SK-N-SH treated with all-trans-retinoic acid at 6 μM for 48 hours (cell line): ENCODE measurements at regions not wholly inside any gene's neighbourhood (a gene's known extent, or its start where the extent isn't known, plus 50 kb on each side); places are given as distances from the start of the nearest gene placed in this dataset.

ENCODE experiments used
- ATAC-seq: fragments of 200-7000 bp; cut with Tn5 transposase; 3 replicates; pipeline ENCODE4 v1.9.1; 2020; ENCODE audit warnings: mild to moderate bottlenecking, moderate library complexity
- ARNTL ChIP-seq: fragments of 450-650 bp; formaldehyde crosslinking; IDR thresholded peaks from 2 replicates; pipeline ENCODE4 v1.5.0; 2020; ENCODE audit warnings: low read depth, mild to moderate bottlenecking, moderate library complexity, borderline replicate concordance
- BACH2 ChIP-seq: fragments of 250-450 bp; sonication (Bioruptor Pico); IDR thresholded peaks from 2 replicates; pipeline ENCODE4 v1.9.0; 2021; ENCODE audit warnings: mild to moderate bottlenecking, borderline replicate concordance
- ESRRG ChIP-seq: fragments of 250-450 bp; sonication (Bioruptor Pico); IDR thresholded peaks from 2 replicates; pipeline ENCODE4 v1.6.1; 2021; ENCODE audit warnings: mild to moderate bottlenecking
- GLIS3 ChIP-seq: fragments of 250-450 bp; sonication (Bioruptor Pico); IDR thresholded peaks from 2 replicates; pipeline ENCODE4 v1.5.0; 2020; ENCODE audit warnings: mild to moderate bottlenecking, moderate library complexity
- ISL1 ChIP-seq: fragments of 250-450 bp; sonication (Bioruptor Pico); IDR thresholded peaks from 2 replicates; pipeline ENCODE4 v2.1.2; 2022; ENCODE audit warnings: mild to moderate bottlenecking, moderate library complexity
- OSR1 ChIP-seq: fragments of 250-450 bp; sonication (Bioruptor Pico); IDR thresholded peaks from 2 replicates; pipeline ENCODE4 v1.8.0; 2022; ENCODE audit warnings: moderate library complexity, mild to moderate bottlenecking, inconsistent platforms
- PPARA ChIP-seq: fragments of 250-450 bp; sonication (Bioruptor Pico); IDR thresholded peaks from 2 replicates; pipeline ENCODE4 v1.5.0; 2020; ENCODE audit warnings: mild to moderate bottlenecking, borderline replicate concordance
- RARB ChIP-seq: fragments of 250-450 bp; sonication (Bioruptor Pico); IDR thresholded peaks from 2 replicates; pipeline ENCODE4 v1.8.0; 2021; ENCODE audit warnings: mild to moderate bottlenecking, moderate library complexity
- SNAI2 ChIP-seq: fragments of 250-450 bp; sonication (Bioruptor Pico); IDR thresholded peaks from 2 replicates; pipeline ENCODE4 v1.5.0; 2020; ENCODE audit warnings: mild to moderate bottlenecking, moderate library complexity
- TCF4 ChIP-seq: fragments of 250-450 bp; sonication (Bioruptor Pico); IDR thresholded peaks from 2 replicates; pipeline ENCODE4 v1.8.0; 2021; ENCODE audit warnings: mild to moderate bottlenecking, moderate library complexity, borderline replicate concordance
- TOX ChIP-seq: fragments of 250-450 bp; sonication (Bioruptor Pico); IDR thresholded peaks from 2 replicates; pipeline ENCODE4 v1.8.0; 2021; ENCODE audit warnings: mild to moderate bottlenecking, moderate library complexity, borderline replicate concordance
- ZC3H10 ChIP-seq: fragments of 250-450 bp; sonication (Bioruptor Pico); IDR thresholded peaks from 2 replicates; pipeline ENCODE4 v1.5.1; 2021; ENCODE audit warnings: mild to moderate bottlenecking, moderate library complexity
- ZFP3 ChIP-seq: fragments of 250-450 bp; sonication (Bioruptor Pico); IDR thresholded peaks from 2 replicates; pipeline ENCODE4 v1.5.0; 2020; ENCODE audit warnings: mild to moderate bottlenecking, moderate library complexity
- ZFP30 ChIP-seq: fragments of 450-650 bp; formaldehyde crosslinking; IDR thresholded peaks from 2 replicates; pipeline ENCODE4 v1.5.0; 2022; ENCODE audit warnings: mild to moderate bottlenecking, moderate library complexity
- ZNF565 ChIP-seq: fragments of 450-650 bp; formaldehyde crosslinking; conservative IDR thresholded peaks from 2 replicates; pipeline ENCODE4 v1.5.0; 2020; ENCODE audit warnings: low read depth, mild to moderate bottlenecking, moderate library complexity
- ZNF70 ChIP-seq: fragments of 450-650 bp; formaldehyde crosslinking; IDR thresholded peaks from 2 replicates; pipeline ENCODE4 v1.5.0; 2020; ENCODE audit warnings: mild to moderate bottlenecking, moderate library complexity
- ZNF8 ChIP-seq: fragments of 450-650 bp; formaldehyde crosslinking; IDR thresholded peaks from 2 replicates; pipeline ENCODE4 v1.5.0; 2020; ENCODE audit warnings: mild to moderate bottlenecking, moderate library complexity
- TF ChIP-seq, protein P1 (sequence below): fragments of 250-450 bp; sonication (Bioruptor Pico); IDR thresholded peaks from 2 replicates; pipeline ENCODE4 v1.8.0; 2020; ENCODE audit warnings: mild to moderate bottlenecking, moderate library complexity, borderline replicate concordance
- TF ChIP-seq, protein P2 (sequence below): fragments of 250-450 bp; sonication (Bioruptor Pico); IDR thresholded peaks from 2 replicates; pipeline ENCODE4 v1.5.1; 2020; ENCODE audit warnings: low read depth, mild to moderate bottlenecking, moderate library complexity
- TF ChIP-seq, protein P3 (sequence below): fragments of 250-450 bp; sonication (Bioruptor Pico); IDR thresholded peaks from 2 replicates; pipeline ENCODE4 v1.5.1; 2021; ENCODE audit warnings: mild to moderate bottlenecking, moderate library complexity
- TF ChIP-seq, protein P4 (sequence below): fragments of 250-450 bp; sonication (Bioruptor Pico); IDR thresholded peaks from 2 replicates; pipeline ENCODE4 v1.5.0; 2020; ENCODE audit warnings: mild to moderate bottlenecking, moderate library complexity

GRCh38 chr6:115411756-115412155 lies 648.9 kb downstream of the FRK start:
- no peak for ATAC-seq
- no peak for TF ChIP-seq ZNF565
- TF ChIP-seq BACH2 (CRISPR knock-in tag) = no peak
- TF ChIP-seq, protein P1, sequence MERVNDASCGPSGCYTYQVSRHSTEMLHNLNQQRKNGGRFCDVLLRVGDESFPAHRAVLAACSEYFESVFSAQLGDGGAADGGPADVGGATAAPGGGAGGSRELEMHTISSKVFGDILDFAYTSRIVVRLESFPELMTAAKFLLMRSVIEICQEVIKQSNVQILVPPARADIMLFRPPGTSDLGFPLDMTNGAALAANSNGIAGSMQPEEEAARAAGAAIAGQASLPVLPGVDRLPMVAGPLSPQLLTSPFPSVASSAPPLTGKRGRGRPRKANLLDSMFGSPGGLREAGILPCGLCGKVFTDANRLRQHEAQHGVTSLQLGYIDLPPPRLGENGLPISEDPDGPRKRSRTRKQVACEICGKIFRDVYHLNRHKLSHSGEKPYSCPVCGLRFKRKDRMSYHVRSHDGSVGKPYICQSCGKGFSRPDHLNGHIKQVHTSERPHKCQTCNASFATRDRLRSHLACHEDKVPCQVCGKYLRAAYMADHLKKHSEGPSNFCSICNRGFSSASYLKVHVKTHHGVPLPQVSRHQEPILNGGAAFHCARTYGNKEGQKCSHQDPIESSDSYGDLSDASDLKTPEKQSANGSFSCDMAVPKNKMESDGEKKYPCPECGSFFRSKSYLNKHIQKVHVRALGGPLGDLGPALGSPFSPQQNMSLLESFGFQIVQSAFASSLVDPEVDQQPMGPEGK (CRISPR knock-in tag) = no peak
- TF ChIP-seq, protein P2, sequence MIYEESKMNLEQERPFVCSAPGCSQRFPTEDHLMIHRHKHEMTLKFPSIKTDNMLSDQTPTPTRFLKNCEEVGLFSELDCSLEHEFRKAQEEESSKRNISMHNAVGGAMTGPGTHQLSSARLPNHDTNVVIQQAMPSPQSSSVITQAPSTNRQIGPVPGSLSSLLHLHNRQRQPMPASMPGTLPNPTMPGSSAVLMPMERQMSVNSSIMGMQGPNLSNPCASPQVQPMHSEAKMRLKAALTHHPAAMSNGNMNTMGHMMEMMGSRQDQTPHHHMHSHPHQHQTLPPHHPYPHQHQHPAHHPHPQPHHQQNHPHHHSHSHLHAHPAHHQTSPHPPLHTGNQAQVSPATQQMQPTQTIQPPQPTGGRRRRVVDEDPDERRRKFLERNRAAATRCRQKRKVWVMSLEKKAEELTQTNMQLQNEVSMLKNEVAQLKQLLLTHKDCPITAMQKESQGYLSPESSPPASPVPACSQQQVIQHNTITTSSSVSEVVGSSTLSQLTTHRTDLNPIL (CRISPR knock-in tag) = no peak
- TF ChIP-seq, protein P3, sequence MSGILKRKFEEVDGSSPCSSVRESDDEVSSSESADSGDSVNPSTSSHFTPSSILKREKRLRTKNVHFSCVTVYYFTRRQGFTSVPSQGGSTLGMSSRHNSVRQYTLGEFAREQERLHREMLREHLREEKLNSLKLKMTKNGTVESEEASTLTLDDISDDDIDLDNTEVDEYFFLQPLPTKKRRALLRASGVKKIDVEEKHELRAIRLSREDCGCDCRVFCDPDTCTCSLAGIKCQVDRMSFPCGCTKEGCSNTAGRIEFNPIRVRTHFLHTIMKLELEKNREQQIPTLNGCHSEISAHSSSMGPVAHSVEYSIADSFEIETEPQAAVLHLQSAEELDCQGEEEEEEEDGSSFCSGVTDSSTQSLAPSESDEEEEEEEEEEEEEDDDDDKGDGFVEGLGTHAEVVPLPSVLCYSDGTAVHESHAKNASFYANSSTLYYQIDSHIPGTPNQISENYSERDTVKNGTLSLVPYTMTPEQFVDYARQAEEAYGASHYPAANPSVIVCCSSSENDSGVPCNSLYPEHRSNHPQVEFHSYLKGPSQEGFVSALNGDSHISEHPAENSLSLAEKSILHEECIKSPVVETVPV (CRISPR knock-in tag) = no peak
- TF ChIP-seq OSR1 = no peak
- no peak for TF ChIP-seq TCF4 (CRISPR knock-in tag)
- TF ChIP-seq ZC3H10 (CRISPR knock-in tag) = no peak
- TF ChIP-seq ZFP3 (CRISPR knock-in tag) = no peak
- TF ChIP-seq ZNF8 (CRISPR knock-in tag) = no peak
- TF ChIP-seq RARB (CRISPR knock-in tag) = no peak
- no peak for TF ChIP-seq ZFP30
- no peak for TF ChIP-seq ISL1
- TF ChIP-seq ZNF70 (CRISPR knock-in tag) = no peak
- no peak for TF ChIP-seq GLIS3 (CRISPR knock-in tag)
- TF ChIP-seq ESRRG (CRISPR knock-in tag) = no peak
- TF ChIP-seq, protein P4, sequence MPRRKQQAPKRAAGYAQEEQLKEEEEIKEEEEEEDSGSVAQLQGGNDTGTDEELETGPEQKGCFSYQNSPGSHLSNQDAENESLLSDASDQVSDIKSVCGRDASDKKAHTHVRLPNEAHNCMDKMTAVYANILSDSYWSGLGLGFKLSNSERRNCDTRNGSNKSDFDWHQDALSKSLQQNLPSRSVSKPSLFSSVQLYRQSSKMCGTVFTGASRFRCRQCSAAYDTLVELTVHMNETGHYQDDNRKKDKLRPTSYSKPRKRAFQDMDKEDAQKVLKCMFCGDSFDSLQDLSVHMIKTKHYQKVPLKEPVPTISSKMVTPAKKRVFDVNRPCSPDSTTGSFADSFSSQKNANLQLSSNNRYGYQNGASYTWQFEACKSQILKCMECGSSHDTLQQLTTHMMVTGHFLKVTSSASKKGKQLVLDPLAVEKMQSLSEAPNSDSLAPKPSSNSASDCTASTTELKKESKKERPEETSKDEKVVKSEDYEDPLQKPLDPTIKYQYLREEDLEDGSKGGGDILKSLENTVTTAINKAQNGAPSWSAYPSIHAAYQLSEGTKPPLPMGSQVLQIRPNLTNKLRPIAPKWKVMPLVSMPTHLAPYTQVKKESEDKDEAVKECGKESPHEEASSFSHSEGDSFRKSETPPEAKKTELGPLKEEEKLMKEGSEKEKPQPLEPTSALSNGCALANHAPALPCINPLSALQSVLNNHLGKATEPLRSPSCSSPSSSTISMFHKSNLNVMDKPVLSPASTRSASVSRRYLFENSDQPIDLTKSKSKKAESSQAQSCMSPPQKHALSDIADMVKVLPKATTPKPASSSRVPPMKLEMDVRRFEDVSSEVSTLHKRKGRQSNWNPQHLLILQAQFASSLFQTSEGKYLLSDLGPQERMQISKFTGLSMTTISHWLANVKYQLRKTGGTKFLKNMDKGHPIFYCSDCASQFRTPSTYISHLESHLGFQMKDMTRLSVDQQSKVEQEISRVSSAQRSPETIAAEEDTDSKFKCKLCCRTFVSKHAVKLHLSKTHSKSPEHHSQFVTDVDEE (CRISPR knock-in tag) = no peak

DNA sequence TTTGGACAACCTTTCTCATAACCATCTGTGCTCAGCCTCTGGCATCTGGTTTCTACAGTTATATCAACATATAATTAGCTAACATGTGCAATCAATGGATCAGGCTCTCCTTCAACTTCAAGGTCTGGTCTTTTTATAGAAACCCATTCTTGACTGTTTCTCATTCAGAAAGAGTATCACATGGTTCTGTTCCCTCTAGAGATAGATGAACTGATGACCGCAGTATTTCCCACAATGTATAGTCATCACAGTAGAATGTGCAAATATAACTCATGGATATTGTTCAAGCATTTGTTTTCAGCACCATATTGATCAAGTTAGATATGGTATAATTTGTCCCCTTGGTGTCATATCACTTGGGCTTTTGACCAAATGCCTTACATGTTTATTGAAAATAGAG lies 656.2 kb downstream of the FRK start:
- ATAC-seq = no peak
- no peak for TF ChIP-seq ARNTL (CRISPR knock-in tag)
- no peak for TF ChIP-seq GLIS3 (CRISPR knock-in tag)

DNA sequence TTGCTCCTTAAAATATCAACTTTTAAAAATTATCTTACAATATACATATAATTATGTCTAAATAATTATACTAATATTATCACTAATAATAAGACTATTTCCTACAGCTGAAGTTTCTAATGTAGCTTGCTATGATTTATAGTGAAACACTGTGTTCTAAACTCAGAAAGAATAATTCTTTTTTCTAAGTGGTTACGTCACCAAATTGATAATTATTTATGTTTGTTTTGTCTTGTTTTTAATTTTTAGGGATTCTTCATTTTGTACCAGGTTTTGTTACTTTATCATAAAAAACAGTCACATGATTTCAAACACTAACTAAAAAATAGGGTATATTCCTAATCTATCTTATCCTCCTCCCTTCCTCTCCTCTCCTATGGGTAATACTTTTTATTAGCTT lies 662.1 kb downstream of the FRK start:
- TF ChIP-seq TOX (no peak), BACH2 (CRISPR knock-in tag) (no peak), ZC3H10 (CRISPR knock-in tag) (no peak), PPARA (CRISPR knock-in tag) (no peak), ARNTL (CRISPR knock-in tag) (no peak)
- no peak for ATAC-seq

- no peak for ATAC-seq
- TF ChIP-seq ZNF8 (CRISPR knock-in tag) (no peak), ZFP3 (CRISPR knock-in tag) (no peak), RARB (CRISPR knock-in tag) (no peak), ZC3H10 (CRISPR knock-in tag) (no peak), GLIS3 (CRISPR knock-in tag) (no peak), ZFP30 (no peak), SNAI2 (CRISPR knock-in tag) (no peak)
- TF ChIP-seq, protein P3 (CRISPR knock-in tag) = no peak
These were observed 664.4 kb downstream of the FRK start for GRCh38 chr6:115396112-115396906.
